GM12878 (cell line): ENCODE measurements at regions not wholly inside any gene's neighbourhood (a gene's known extent, or its start where the extent isn't known, plus 50 kb on each side); places are given as distances from the start of the nearest gene placed in this dataset.

Source experiments
- ATAC-seq: fragments of 200-7000 bp; cut with Tn5 transposase; 3 replicates; pipeline ENCODE4 v1.9.1; 2020; ENCODE audit warnings: mild to moderate bottlenecking, moderate library complexity
- BruUV-seq: library from RNA; stranded (reverse); fragments of 400-500 nt; replicated peaks from 2 replicates; lab custom pipeline; 2021; lab: Mats Ljungman, UMichigan
- CTCF ChIA-PET: fragments of 300-600 bp; sonication (Branson Sonifier 250); formaldehyde crosslinking; extraction: SDS; loops from one replicate; lab custom pipeline; 2021; ENCODE audit warnings: inconsistent platforms; lab: Yijun Ruan, JAX
- POLR2A ChIA-PET: fragments of 350-600 bp; formaldehyde crosslinking; extraction: SDS; loops from one replicate; lab custom pipeline; 2021; ENCODE audit warnings: inconsistent platforms; lab: Charles Lee
- RAD21 ChIA-PET: fragments of 300-600 bp; sonication (Branson Sonifier 250); formaldehyde crosslinking; loops from one replicate; lab custom pipeline; 2023; ENCODE audit warnings: antibody characterized with exemption; ENCODE audit not compliant: unreplicated experiment; lab: Charles Lee
- SMC1A ChIA-PET: fragments of 300-600 bp; sonication (Branson Sonifier 250); formaldehyde crosslinking; loops from one replicate; lab custom pipeline; 2023; ENCODE audit not compliant: unreplicated experiment, uncharacterized antibody; lab: Charles Lee
- DNase-seq: peaks from one replicate; pipeline ENCODE4 v3.0.0-alpha.2; 2011; ENCODE audit warnings: low read depth, low spot score
- FAIRE-seq: peaks from 3 replicates; lab custom pipeline; 2011; peaks lifted over from hg19 to GRCh38; lab: Jason Lieb, UNC
- H2AFZ ChIP-seq: 2 replicates; pipeline ENCODE4 v1.6.0; 2011; ENCODE audit warnings: low read depth, low read length, control low read depth; ENCODE audit not compliant: control insufficient read depth
- H3K27ac ChIP-seq: 2 replicates; pipeline ENCODE4 v1.5.1; 2011; ENCODE audit warnings: control low read depth; ENCODE audit not compliant: control insufficient read depth, insufficient read depth
- H3K27me3 ChIP-seq, 2 experiments: replicated peaks in 1 of 2; 2 replicates each; pipeline versions ENCODE4 v1.6.0 to v1.6.1; 2011; ENCODE audit warnings: low read length in 1 of 2; ENCODE audit not compliant: control insufficient read depth in 2 of 2, insufficient read depth in 2 of 2
- H3K36me3 ChIP-seq, 2 experiments: 2 replicates each; pipeline ENCODE4 v1.5.1; 2011; ENCODE audit warnings: low read length in 1 of 2; ENCODE audit not compliant: control insufficient read depth in 2 of 2, insufficient read depth in 2 of 2
- H3K4me1 ChIP-seq: 2 replicates; pipeline ENCODE4 v1.6.1; 2011; ENCODE audit warnings: mild to moderate bottlenecking, low read length, moderate library complexity, mixed read lengths; ENCODE audit not compliant: control insufficient read depth, insufficient read depth
- H3K4me2 ChIP-seq: 2 replicates; pipeline ENCODE4 v1.6.0; 2011; ENCODE audit warnings: control low read depth; ENCODE audit not compliant: control insufficient read depth, insufficient read depth
- H3K4me3 ChIP-seq: fragments of 200-600 bp; sonication (generic); 2 replicates; pipeline ENCODE4 v1.5.1; 2016
- H3K79me2 ChIP-seq: 2 replicates; pipeline ENCODE4 v1.6.0; 2011; ENCODE audit warnings: low read length; ENCODE audit not compliant: control insufficient read depth, insufficient read depth
- H3K9ac ChIP-seq: 2 replicates; pipeline ENCODE4 v1.8.0; 2011; ENCODE audit warnings: low read length, control low read depth, mixed read lengths; ENCODE audit not compliant: control insufficient read depth, insufficient read depth
- H3K9me3 ChIP-seq: replicated peaks from 3 replicates; pipeline ENCODE4 v1.5.1; 2011; ENCODE audit warnings: mild to moderate bottlenecking, low read length; ENCODE audit not compliant: control insufficient read depth, insufficient read depth
- H4K20me1 ChIP-seq: 2 replicates; pipeline ENCODE4 v1.6.0; 2011; ENCODE audit not compliant: control insufficient read depth, insufficient read depth
- BRCA1 ChIP-seq: IDR thresholded peaks from 2 replicates; pipeline ENCODE4 v1.6.1; 2011; ENCODE audit warnings: low read depth, low read length, improper control_type of control experiment
- CEBPB ChIP-seq, 2 experiments: fragments of 150-350 bp in 1 of 2; IDR thresholded peaks; 2 replicates each; pipeline ENCODE4 v1.6.1; 2012 to 2014; ENCODE audit warnings: low read depth in 2 of 2, low read length in 2 of 2, borderline replicate concordance in 1 of 2, inconsistent platforms in 1 of 2
- GABPA ChIP-seq: IDR thresholded peaks from 2 replicates; pipeline ENCODE4 v1.6.1; 2014; ENCODE audit warnings: antibody characterized with exemption, low read depth, mild to moderate bottlenecking, inconsistent platforms
- NBN ChIP-seq: fragments of 450-650 bp; IDR thresholded peaks from 2 replicates; pipeline ENCODE4 v1.6.1; 2016
- NFXL1 ChIP-seq: fragments of 450-650 bp; IDR thresholded peaks from 2 replicates; pipeline ENCODE4 v1.6.1; 2017; ENCODE audit warnings: antibody characterized with exemption, mild to moderate bottlenecking, borderline replicate concordance
- NRF1 ChIP-seq: conservative IDR thresholded peaks from 2 replicates; pipeline ENCODE4 v1.6.1; 2011; ENCODE audit warnings: mild to moderate bottlenecking, low read depth, low read length, improper control_type of control experiment
- RFX5 ChIP-seq: IDR thresholded peaks from 2 replicates; pipeline ENCODE4 v1.6.1; 2011; ENCODE audit warnings: low read depth, low read length, improper control_type of control experiment
- RUNX3 ChIP-seq: IDR thresholded peaks from 2 replicates; pipeline ENCODE4 v1.6.1; 2012; ENCODE audit warnings: low read length, inconsistent platforms
- SIX5 ChIP-seq: IDR thresholded peaks from 2 replicates; pipeline ENCODE4 v1.6.1; 2011; ENCODE audit warnings: mild to moderate bottlenecking, low read depth, low read length, moderate library complexity; ENCODE audit not compliant: severe bottlenecking
- WGBS: methylation state at CpG from one replicate; pipeline ENCODE4 v1.1.6; 2016; ENCODE audit warnings: low lambda C conversion rate; ENCODE audit not compliant: insufficient replicate concordance, insufficient coverage; ENCODE audit errors: missing lambda C conversion rate; 5-methylcytosine and 5-hydroxymethylcytosine counted together
- in situ Hi-C: fragments of 300-500 bp; cut with MboI; formaldehyde crosslinking; loops from 9 replicates; pipeline ENCODE4 v1.14.3; 2018; ENCODE audit warnings: mixed read lengths
- intact Hi-C: fragments of 100-400 bp; cut with micrococcal nuclease; formaldehyde crosslinking; loops from one replicate; pipeline ENCODE4 v1.14.2; 2022; ENCODE audit not compliant: unreplicated experiment
- TF ChIP-seq, protein P1 (sequence below): fragments of 450-650 bp; IDR thresholded peaks from 2 replicates; pipeline ENCODE4 v1.6.1; 2018; ENCODE audit warnings: borderline replicate concordance, mild to moderate bottlenecking; ENCODE audit not compliant: partially characterized antibody
- TF ChIP-seq, protein P2 (sequence below): IDR thresholded peaks from 2 replicates; pipeline ENCODE4 v1.6.1; 2012; ENCODE audit warnings: low read depth, low read length, improper control_type of control experiment
- TF ChIP-seq, protein P3 (sequence below): IDR thresholded peaks from 2 replicates; pipeline ENCODE4 v1.6.1; 2012; ENCODE audit warnings: low read depth, low read length, improper control_type of control experiment

DNA sequence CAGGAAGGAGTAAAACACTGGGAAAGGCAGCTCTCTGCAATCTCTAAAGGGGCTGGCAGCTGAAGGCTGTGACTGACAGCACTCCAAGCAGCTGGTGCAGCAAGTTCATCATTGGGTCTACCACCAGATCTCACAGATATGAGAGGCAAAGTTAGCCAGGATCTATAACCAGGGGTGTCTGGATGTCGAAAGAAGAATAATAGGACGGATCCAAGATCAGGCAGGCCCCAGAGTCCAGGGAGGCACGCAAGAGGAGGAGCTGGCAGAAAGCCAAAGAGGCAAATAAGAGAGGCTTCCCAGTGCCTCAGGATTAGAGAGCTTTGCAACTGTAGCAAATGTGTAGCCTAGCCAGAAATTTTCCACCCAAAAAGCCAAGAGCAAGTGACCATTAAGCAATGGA lies 77.1 kb downstream of the RBMXL2 start:
- in situ Hi-C loops: no loop called here
- Histone ChIP-seq H3K4me3 (no peak overlapping the region), H3K27me3 (no peaks in the 10 kb centered on the region), H3K4me1 (no peaks in the 10 kb centered on the region), H3K36me3 (no peaks in the 10 kb centered on the region), H3K79me2 (no peaks in the 10 kb centered on the region), H2AFZ (no peak overlapping the region), H3K27ac (no peak overlapping the region), H3K9ac (no peak overlapping the region), H4K20me1 (no peaks in the 10 kb centered on the region), H3K9me3 (no peaks in the 10 kb centered on the region), H3K4me2 (no peak overlapping the region)
- 10% methylated on average over 3 of the region's 3 CpGs for WGBS
- intact Hi-C loops: no loop called here
- CTCF ChIA-PET: no interaction called here
- SMC1A ChIA-PET: interaction anchor here (1.3 kb wide), 1 partner anchor 10 kb away, joined by 3 read pairs; no protein-coding TSS in a partner anchor
- RAD21 ChIA-PET: no interaction called here
- TF ChIP-seq CEBPB (IDR thresholded peaks at IDR 0.05; ENCODE audit: borderline replicate concordance in 1 of 2, low read depth in 2 of 2, low read length in 2 of 2): no peak
- TF ChIP-seq, protein P1, sequence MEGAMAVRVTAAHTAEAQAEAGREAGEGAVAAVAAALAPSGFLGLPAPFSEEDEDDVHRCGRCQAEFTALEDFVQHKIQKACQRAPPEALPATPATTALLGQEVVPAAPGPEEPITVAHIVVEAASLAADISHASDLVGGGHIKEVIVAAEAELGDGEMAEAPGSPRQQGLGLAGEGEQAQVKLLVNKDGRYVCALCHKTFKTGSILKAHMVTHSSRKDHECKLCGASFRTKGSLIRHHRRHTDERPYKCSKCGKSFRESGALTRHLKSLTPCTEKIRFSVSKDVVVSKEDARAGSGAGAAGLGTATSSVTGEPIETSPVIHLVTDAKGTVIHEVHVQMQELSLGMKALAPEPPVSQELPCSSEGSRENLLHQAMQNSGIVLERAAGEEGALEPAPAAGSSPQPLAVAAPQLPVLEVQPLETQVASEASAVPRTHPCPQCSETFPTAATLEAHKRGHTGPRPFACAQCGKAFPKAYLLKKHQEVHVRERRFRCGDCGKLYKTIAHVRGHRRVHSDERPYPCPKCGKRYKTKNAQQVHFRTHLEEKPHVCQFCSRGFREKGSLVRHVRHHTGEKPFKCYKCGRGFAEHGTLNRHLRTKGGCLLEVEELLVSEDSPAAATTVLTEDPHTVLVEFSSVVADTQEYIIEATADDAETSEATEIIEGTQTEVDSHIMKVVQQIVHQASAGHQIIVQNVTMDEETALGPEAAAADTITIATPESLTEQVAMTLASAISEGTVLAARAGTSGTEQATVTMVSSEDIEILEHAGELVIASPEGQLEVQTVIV: no peak
- no peak for TF ChIP-seq NRF1
- no peak for TF ChIP-seq RUNX3
- TF ChIP-seq, protein P2, sequence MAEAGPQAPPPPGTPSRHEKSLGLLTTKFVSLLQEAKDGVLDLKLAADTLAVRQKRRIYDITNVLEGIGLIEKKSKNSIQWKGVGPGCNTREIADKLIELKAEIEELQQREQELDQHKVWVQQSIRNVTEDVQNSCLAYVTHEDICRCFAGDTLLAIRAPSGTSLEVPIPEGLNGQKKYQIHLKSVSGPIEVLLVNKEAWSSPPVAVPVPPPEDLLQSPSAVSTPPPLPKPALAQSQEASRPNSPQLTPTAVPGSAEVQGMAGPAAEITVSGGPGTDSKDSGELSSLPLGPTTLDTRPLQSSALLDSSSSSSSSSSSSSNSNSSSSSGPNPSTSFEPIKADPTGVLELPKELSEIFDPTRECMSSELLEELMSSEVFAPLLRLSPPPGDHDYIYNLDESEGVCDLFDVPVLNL: no peak
- no peak for TF ChIP-seq RFX5
- TF ChIP-seq BRCA1: no peak
- TF ChIP-seq, protein P3, sequence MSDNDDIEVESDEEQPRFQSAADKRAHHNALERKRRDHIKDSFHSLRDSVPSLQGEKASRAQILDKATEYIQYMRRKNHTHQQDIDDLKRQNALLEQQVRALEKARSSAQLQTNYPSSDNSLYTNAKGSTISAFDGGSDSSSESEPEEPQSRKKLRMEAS: no peak
- TF ChIP-seq GABPA: no peak
- TF ChIP-seq NFXL1: no peak
- no peak for TF ChIP-seq SIX5
- TF ChIP-seq NBN: no peak
- DNase-seq (no peak), FAIRE-seq (no peak), ATAC-seq (no peak)
- BruUV-seq: no TSS peak
- POLR2A ChIA-PET: no interaction called here
